ENCODE measurements at regions not wholly inside any gene's neighbourhood (a gene's known extent, or its start where the extent isn't known, plus 50 kb on each side); places are given as distances from the start of the nearest gene placed in this dataset.

- DNase-seq (ENCODE audit: low read depth) = no peak
Observed at GRCh38 chr17:77444984-77445759, 304.4 kb downstream of the SEC14L1 start.

- DNase-seq (ENCODE audit: low read depth) = no peak
Observed at GRCh38 chr17:77445760-77446532, 305.2 kb downstream of the SEC14L1 start.

GRCh38 chr17:77446940-77447634 lies 306.3 kb downstream of the SEC14L1 start:
- no peak for DNase-seq (ENCODE audit: low read depth)

GRCh38 chr17:77449373-77449907 lies 308.7 kb downstream of the SEC14L1 start:
- no peak for DNase-seq (ENCODE audit: low read depth)

- DNase-seq (ENCODE audit: low read depth) = no peak
Observed at GRCh38 chr17:77449908-77450741, 309.4 kb downstream of the SEC14L1 start.

- DNase-seq (ENCODE audit: low read depth) = no peak
Observed at GRCh38 chr17:77450742-77451244, 310.0 kb downstream of the SEC14L1 start.

GRCh38 chr17:77451245-77451893 lies 310.6 kb downstream of the SEC14L1 start:
- no peak for DNase-seq (ENCODE audit: low read depth)

- DNase-seq (ENCODE audit: low read depth) = no peak
Observed at GRCh38 chr17:77451894-77452852, 311.4 kb downstream of the SEC14L1 start.

GRCh38 chr17:77453613-77454241 lies 313.0 kb downstream of the SEC14L1 start:
- no peak for DNase-seq (ENCODE audit: low read depth)

- DNase-seq (ENCODE audit: low read depth) = no peak
Observed at GRCh38 chr17:77454242-77455095, 313.7 kb downstream of the SEC14L1 start.

- no peak for DNase-seq (ENCODE audit: low read depth)
Observed at GRCh38 chr17:77455111-77455890, 314.5 kb downstream of the SEC14L1 start.

- no peak for DNase-seq (ENCODE audit: low read depth)
Observed at GRCh38 chr17:77455891-77456260, 315.1 kb downstream of the SEC14L1 start.

- DNase-seq (ENCODE audit: low read depth) = no peak
Observed at GRCh38 chr17:77456271-77456950, 315.6 kb downstream of the SEC14L1 start.

GRCh38 chr17:77456951-77457548 lies 316.3 kb downstream of the SEC14L1 start:
- DNase-seq (ENCODE audit: low read depth) = no peak

GRCh38 chr17:77457572-77458201 lies 316.9 kb downstream of the SEC14L1 start:
- DNase-seq (ENCODE audit: low read depth) = no peak

Measured in HS-5 (cell line).